Activated T-helper 1 cell treated with anti-CD3 and anti-CD28 coated beads, Interleukin-12 subunit alpha, Interleukin-12 subunit beta, Interleukin-2, Interleukin-4 antibody, amounts not matched to agents 30 ng/mL and 10 ng/mL and 1 ng/mL, durations not matched to agents 14 hours and 24 hours and 36 hours (primary cell): ENCODE measurements at regions not wholly inside any gene's neighbourhood (a gene's known extent, or its start where the extent isn't known, plus 50 kb on each side); places are given as distances from the start of the nearest gene placed in this dataset.
"Not testable (repeated sequence)": the region's sequence is repeated elsewhere in the genome, so short reads cannot be mapped to it uniquely, and the experiment has no call there.

Experiments
- DNase-seq: peaks from one replicate; pipeline ENCODE4 v3.0.0; 2021; ENCODE audit warnings: low spot score
- H3K27ac Mint-ChIP-seq: one replicate; pipeline ENCODE4 v1.8.0; 2021; ENCODE audit warnings: mild to moderate bottlenecking, mixed read lengths
- H3K27me3 Mint-ChIP-seq: one replicate; pipeline ENCODE4 v1.8.0; 2022; ENCODE audit warnings: mild to moderate bottlenecking, moderate library complexity, mixed read lengths; ENCODE audit not compliant: insufficient read depth
- H3K36me3 Mint-ChIP-seq: one replicate; pipeline ENCODE4 v1.8.0; 2021; ENCODE audit warnings: low read depth, mixed read lengths
- H3K4me1 Mint-ChIP-seq: one replicate; pipeline ENCODE4 v1.8.0; 2021; ENCODE audit warnings: low read depth, mixed read lengths
- H3K4me3 Mint-ChIP-seq: one replicate; pipeline ENCODE4 v1.8.0; 2021; ENCODE audit warnings: mild to moderate bottlenecking, moderate library complexity, mixed read lengths
- H3K9me3 Mint-ChIP-seq: one replicate; pipeline ENCODE4 v1.8.0; 2021; ENCODE audit warnings: mixed read lengths
- intact Hi-C: fragments of 100-400 bp; cut with micrococcal nuclease; formaldehyde crosslinking; loops from one replicate; pipeline ENCODE4 v1.15.1; 2024

GRCh38 chr6:11467364-11467763, 70.2 kb upstream of the TMEM170B start:
- H3K27me3 Mint-ChIP-seq: peaks cover 2% of the 10 kb centered on the region
- DNase-seq: no peak

GRCh38 chr6:11463398-11463780, 74.2 kb upstream of the TMEM170B start:
- intact Hi-C loops: no loop called here
- Mint-ChIP-seq H3K4me1 (peaks cover 33% of the 10 kb centered on the region), H3K27ac (no peak overlapping the region)

More at GRCh38 chr6:11467364-11467763, 70.2 kb upstream of the TMEM170B start:
- Mint-ChIP-seq H3K9me3 (no peaks in the 10 kb centered on the region), H3K36me3 (no peaks in the 10 kb centered on the region), H3K4me1 (no peaks in the 10 kb centered on the region), H3K27ac (no peak overlapping the region), H3K4me3 (no peak overlapping the region)
- intact Hi-C loops: no loop called here

GRCh38 chr6:11462742-11463397, 74.7 kb upstream of the TMEM170B start:
- DNase-seq: no peak
- Mint-ChIP-seq H3K27me3 (no peaks in the 10 kb centered on the region), H3K27ac (peak overlapping the region; percentile 10), H3K4me3 (no peak overlapping the region), H3K4me1 (peaks cover 33% of the 10 kb centered on the region), H3K36me3 (peaks cover 2% of the 10 kb centered on the region), H3K9me3 (no peaks in the 10 kb centered on the region)
- intact Hi-C loops: no loop called here

More at GRCh38 chr6:11463398-11463780, 74.2 kb upstream of the TMEM170B start:
- H3K27me3 Mint-ChIP-seq: no peaks in the 10 kb centered on the region
- DNase-seq: no peak
- H3K4me3 Mint-ChIP-seq: no peak overlapping the region
- no peaks in the 10 kb centered on the region for H3K9me3 Mint-ChIP-seq
- H3K36me3 Mint-ChIP-seq: peaks cover 2% of the 10 kb centered on the region

- H3K36me3 Mint-ChIP-seq: peaks cover 2% of the 10 kb centered on the region
- intact Hi-C loops: loop anchor here (1.0 to 2.0 kb wide), 9 partner anchors 14 to 229 kb away; partner anchors contain the start of gene NEDD9
- no peaks in the 10 kb centered on the region for H3K9me3 Mint-ChIP-seq
Measured at GRCh38 chr6:11460837-11461661, 76.5 kb upstream of the TMEM170B start.

GRCh38 chr6:11460001-11460668, 77.4 kb upstream of the TMEM170B start:
- DNase-seq: no peak
- Mint-ChIP-seq H3K4me1 (peaks cover 33% of the 10 kb centered on the region), H3K36me3 (peaks cover 2% of the 10 kb centered on the region), H3K27me3 (no peaks in the 10 kb centered on the region), H3K4me3 (peak overlapping the region; percentile 61), H3K27ac (peak overlapping the region; percentile 88), H3K9me3 (no peaks in the 10 kb centered on the region)
- intact Hi-C loops: loop anchor here (1.0 to 2.0 kb wide), 9 partner anchors 13 to 228 kb away; partner anchors contain the start of gene NEDD9

More at GRCh38 chr6:11460837-11461661, 76.5 kb upstream of the TMEM170B start:
- Mint-ChIP-seq H3K27me3 (no peaks in the 10 kb centered on the region), H3K27ac (peak overlapping the region; percentile 88), H3K4me3 (no peak overlapping the region), H3K4me1 (peaks cover 33% of the 10 kb centered on the region)
- no peak for DNase-seq

- Mint-ChIP-seq H3K4me1 (peaks cover 33% of the 10 kb centered on the region), H3K27me3 (no peaks in the 10 kb centered on the region), H3K36me3 (peaks cover 2% of the 10 kb centered on the region), H3K27ac (peak overlapping the region; percentile 88), H3K9me3 (peaks cover 5% of the 10 kb centered on the region), H3K4me3 (no peak overlapping the region)
- no peak for DNase-seq
- intact Hi-C loops: loop anchor here (1.0 kb wide), 2 partner anchors 93 to 184 kb away; no protein-coding TSS in a partner anchor
Measured at GRCh38 chr6:11459079-11459610, 78.4 kb upstream of the TMEM170B start.

- Mint-ChIP-seq H3K4me1 (peaks cover 33% of the 10 kb centered on the region), H3K27me3 (no peaks in the 10 kb centered on the region)
- DNase-seq: no peak
Measured at GRCh38 chr6:11458509-11458908, 79.0 kb upstream of the TMEM170B start.

GRCh38 chr6:11457422-11457821, 80.1 kb upstream of the TMEM170B start:
- H3K9me3 Mint-ChIP-seq: peaks cover 13% of the 10 kb centered on the region
- H3K27me3 Mint-ChIP-seq, H3K4me3 Mint-ChIP-seq, H3K27ac Mint-ChIP-seq, intact Hi-C loops, DNase-seq, H3K36me3 Mint-ChIP-seq: not testable (repeated sequence)
- H3K4me1 Mint-ChIP-seq: peaks cover 33% of the 10 kb centered on the region

More at GRCh38 chr6:11458509-11458908, 79.0 kb upstream of the TMEM170B start:
- H3K4me3 Mint-ChIP-seq: no peak overlapping the region
- H3K36me3 Mint-ChIP-seq: peaks cover 2% of the 10 kb centered on the region
- no peak overlapping the region for H3K27ac Mint-ChIP-seq
- peaks cover 5% of the 10 kb centered on the region for H3K9me3 Mint-ChIP-seq
- intact Hi-C loops: no loop called here

- intact Hi-C loops: not testable (repeated sequence)
Measured at GRCh38 chr6:11452106-11452505, 85.4 kb upstream of the TMEM170B start.

GRCh38 chr6:11450037-11450436, 87.5 kb upstream of the TMEM170B start:
- Mint-ChIP-seq H3K4me1 (peaks cover 22% of the 10 kb centered on the region), H3K27me3 (peaks cover 2% of the 10 kb centered on the region), H3K27ac (no peak overlapping the region), H3K36me3 (peaks cover 2% of the 10 kb centered on the region), H3K9me3 (peaks cover 19% of the 10 kb centered on the region), H3K4me3 (no peak overlapping the region)
- intact Hi-C loops: no loop called here
- no peak for DNase-seq

More at GRCh38 chr6:11452106-11452505, 85.4 kb upstream of the TMEM170B start:
- H3K36me3 Mint-ChIP-seq, H3K27ac Mint-ChIP-seq, H3K4me3 Mint-ChIP-seq, H3K27me3 Mint-ChIP-seq, DNase-seq: not testable (repeated sequence)
- peaks cover 19% of the 10 kb centered on the region for H3K9me3 Mint-ChIP-seq
- peaks cover 11% of the 10 kb centered on the region for H3K4me1 Mint-ChIP-seq

GRCh38 chr6:11449408-11449807, 88.1 kb upstream of the TMEM170B start:
- Mint-ChIP-seq H3K4me1 (peaks cover 28% of the 10 kb centered on the region), H3K27ac (no peak overlapping the region), H3K36me3 (peaks cover 4% of the 10 kb centered on the region), H3K4me3 (no peak overlapping the region), H3K27me3 (peaks cover 2% of the 10 kb centered on the region), H3K9me3 (peaks cover 21% of the 10 kb centered on the region)
- no peak for DNase-seq
- intact Hi-C loops: no loop called here

- intact Hi-C loops: no loop called here
- peaks cover 1% of the 10 kb centered on the region for H3K27me3 Mint-ChIP-seq
- peaks cover 32% of the 10 kb centered on the region for H3K4me1 Mint-ChIP-seq
- peaks cover 4% of the 10 kb centered on the region for H3K36me3 Mint-ChIP-seq
- H3K4me3 Mint-ChIP-seq: no peak overlapping the region
- no peak overlapping the region for H3K27ac Mint-ChIP-seq
- DNase-seq: no peak
- H3K9me3 Mint-ChIP-seq: peaks cover 19% of the 10 kb centered on the region
Measured at GRCh38 chr6:11448038-11448437, 89.5 kb upstream of the TMEM170B start.
